HCT116 (cell line): ENCODE measurements at regions not wholly inside any gene's neighbourhood (a gene's known extent, or its start where the extent isn't known, plus 50 kb on each side); places are given as distances from the start of the nearest gene placed in this dataset.

Experiments used
- ATAC-seq: fragments of 200-7000 bp; cut with Tn5 transposase; 2 replicates; pipeline ENCODE4 v1.9.1; 2020; ENCODE audit warnings: mild to moderate bottlenecking, moderate library complexity
- BruUV-seq: library from RNA; stranded (reverse); fragments of 400-500 nt; replicated peaks from 2 replicates; lab custom pipeline; 2021; lab: Mats Ljungman, UMichigan
- CTCF ChIA-PET: fragments of 300-600 bp; sonication (Branson Sonifier 250); formaldehyde crosslinking; loops from one replicate; lab custom pipeline; 2021; ENCODE audit warnings: antibody characterized with exemption; lab: Charles Lee
- POLR2A ChIA-PET: fragments of 300-600, 350-600 bp; sonication (Branson Sonifier 250); formaldehyde crosslinking; loops from one replicate; lab custom pipeline; 2021; ENCODE audit warnings: antibody characterized with exemption; lab: Charles Lee
- RAD21 ChIA-PET, 2 experiments: fragments of 300-600 bp; sonication (Branson Sonifier 250); formaldehyde crosslinking; loops; one replicate each; lab custom pipeline; 2023; ENCODE audit warnings: low total read pairs in 2 of 2; ENCODE audit not compliant: uncharacterized antibody in 2 of 2, unreplicated experiment in 2 of 2, low non-redundant PET in 1 of 2; lab: Charles Lee
- DNase-seq: peaks from one replicate; pipeline ENCODE4 v3.0.0-alpha.2; 2010; ENCODE audit warnings: low read depth, low spot score
- H2AFZ ChIP-seq: fragments of 200-600 bp; shearing (Covaris generic), sonication (generic); 2 replicates; pipeline ENCODE4 v1.6.1; 2017; ENCODE audit warnings: low read depth, mixed run types, mixed read lengths, antibody characterized with exemption, low read length; ENCODE audit not compliant: poor library complexity, severe bottlenecking
- H3K27ac ChIP-seq: 2 replicates; pipeline ENCODE4 v1.5.1; 2012; ENCODE audit warnings: low read depth, low read length
- H3K27me3 ChIP-seq: fragments of 200-600 bp; sonication (generic); 2 replicates; pipeline ENCODE4 v1.6.1; 2016; ENCODE audit warnings: mixed run types, low read length, mixed read lengths; ENCODE audit not compliant: insufficient read depth
- H3K36me3 ChIP-seq, 2 experiments: fragments of 200-500 bp in 1 of 2; fragments of 200-600 bp in 1 of 2; sonication (Bioruptor generic) in 1 of 2; sonication (generic) in 1 of 2; 2 replicates each; pipeline versions ENCODE4 v1.5.1 to v1.6.1; 2014 to 2016; ENCODE audit warnings: low read length in 2 of 2, inconsistent platforms in 1 of 2, mixed read lengths in 1 of 2, mixed run types in 1 of 2; ENCODE audit not compliant: insufficient read depth in 2 of 2, control insufficient read depth in 1 of 2
- H3K4me1 ChIP-seq, 2 experiments: fragments of 200-600 bp in 1 of 2; sonication (generic) in 1 of 2; 2 replicates each; pipeline versions ENCODE4 v1.5.1 to v1.6.1; 2012 to 2017; ENCODE audit warnings: low read length in 2 of 2, inconsistent platforms in 1 of 2, mild to moderate bottlenecking in 1 of 2, mixed read lengths in 1 of 2, mixed run types in 1 of 2, moderate library complexity in 1 of 2; ENCODE audit not compliant: insufficient read depth in 2 of 2, control insufficient read depth in 1 of 2
- H3K4me2 ChIP-seq: fragments of 200-600 bp; sonication (generic); 2 replicates; pipeline ENCODE4 v1.6.1; 2017; ENCODE audit warnings: mixed run types, low read length, mixed read lengths
- H3K4me3 ChIP-seq, 2 experiments: fragments of 200-600 bp in 1 of 2; sonication (generic) in 1 of 2; replicated peaks in 1 of 2; 2 replicates each; pipeline ENCODE4 v1.5.1; 2011 to 2016; ENCODE audit warnings: low read length in 2 of 2, control low read depth in 1 of 2, low read depth in 1 of 2, mild to moderate bottlenecking in 1 of 2, mixed read lengths in 1 of 2, mixed run types in 1 of 2
- H3K79me2 ChIP-seq: fragments of 200-600 bp; sonication (generic); 2 replicates; pipeline ENCODE4 v1.6.1; 2017; ENCODE audit warnings: mild to moderate bottlenecking, mixed run types, low read length, moderate library complexity, mixed read lengths; ENCODE audit not compliant: insufficient read depth
- H3K9ac ChIP-seq: fragments of 200-600 bp; sonication (generic); 2 replicates; pipeline ENCODE4 v1.6.1; 2016; ENCODE audit warnings: low read length, mixed read lengths
- H3K9me2 ChIP-seq: fragments of 200-600 bp; sonication (generic), shearing (Covaris generic); 2 replicates; pipeline ENCODE4 v1.6.1; 2017; ENCODE audit warnings: mixed run types, mild to moderate bottlenecking, moderate library complexity; ENCODE audit not compliant: insufficient read depth
- H3K9me3 ChIP-seq, 2 experiments: fragments of 200-500 bp in 1 of 2; fragments of 200-600 bp in 1 of 2; sonication (Bioruptor generic) in 1 of 2; sonication (generic) in 1 of 2; 2 replicates each; pipeline ENCODE4 v1.6.1; 2014 to 2017; ENCODE audit warnings: low read length in 2 of 2, mixed read lengths in 2 of 2, inconsistent platforms in 1 of 2, low read depth in 1 of 2, mild to moderate bottlenecking in 1 of 2, mixed run types in 1 of 2, moderate library complexity in 1 of 2; ENCODE audit not compliant: control insufficient read depth in 1 of 2, insufficient read depth in 1 of 2
- H4K20me1 ChIP-seq: fragments of 200-600 bp; sonication (generic), shearing (Covaris generic); 2 replicates; pipeline ENCODE4 v1.6.1; 2017; ENCODE audit warnings: mixed run types, mild to moderate bottlenecking, moderate library complexity; ENCODE audit not compliant: insufficient read depth
- CBX3 ChIP-seq: IDR thresholded peaks from 2 replicates; pipeline ENCODE4 v1.6.1; 2012; ENCODE audit warnings: low read depth
- CEBPB ChIP-seq: IDR thresholded peaks from 2 replicates; pipeline ENCODE4 v1.6.1; 2012; ENCODE audit warnings: low read depth
- EGR1 ChIP-seq: IDR thresholded peaks from 2 replicates; pipeline ENCODE4 v1.6.1; 2012; ENCODE audit warnings: low read depth
- ELF1 ChIP-seq: IDR thresholded peaks from 2 replicates; pipeline ENCODE4 v1.6.1; 2012; ENCODE audit warnings: low read depth, borderline replicate concordance
- EZH2 ChIP-seq: fragments of 200-600 bp; sonication (generic); IDR thresholded peaks from 2 replicates; pipeline ENCODE4 v1.6.1; 2017; ENCODE audit warnings: antibody characterized with exemption, mixed run types
- EZH2phosphoT487 ChIP-seq: fragments of 200-600 bp; IDR thresholded peaks from 2 replicates; pipeline ENCODE4 v1.6.1; 2018; ENCODE audit warnings: antibody characterized with exemption, borderline replicate concordance
- JUND ChIP-seq: IDR thresholded peaks from 2 replicates; pipeline ENCODE4 v1.6.1; 2012
- RAD21 ChIP-seq: IDR thresholded peaks from 2 replicates; pipeline ENCODE4 v1.6.1; 2012; ENCODE audit warnings: low read depth, mild to moderate bottlenecking
- REST ChIP-seq: IDR thresholded peaks from 2 replicates; pipeline ENCODE4 v1.6.1; 2012; ENCODE audit warnings: low read depth
- SIN3A ChIP-seq: IDR thresholded peaks from 2 replicates; pipeline ENCODE4 v1.6.1; 2012; ENCODE audit warnings: low read depth
- SP1 ChIP-seq: IDR thresholded peaks from 2 replicates; pipeline ENCODE4 v1.6.1; 2012; ENCODE audit warnings: low read depth
- ZBTB33 ChIP-seq: IDR thresholded peaks from 2 replicates; pipeline ENCODE4 v1.6.1; 2011; ENCODE audit warnings: mild to moderate bottlenecking, low read length, moderate library complexity; ENCODE audit not compliant: insufficient replicate concordance; ENCODE audit errors: extremely low read depth
- ZFX ChIP-seq: fragments of 450-650 bp; IDR thresholded peaks from 2 replicates; pipeline ENCODE4 v1.6.1; 2017
- intact Hi-C: fragments of 100-400 bp; cut with micrococcal nuclease; formaldehyde crosslinking; loops from 2 replicates; pipeline ENCODE4 v1.10.0; 2022
- TF ChIP-seq, protein P1 (sequence below): IDR thresholded peaks from 2 replicates; pipeline ENCODE4 v1.6.1; 2012

DNA sequence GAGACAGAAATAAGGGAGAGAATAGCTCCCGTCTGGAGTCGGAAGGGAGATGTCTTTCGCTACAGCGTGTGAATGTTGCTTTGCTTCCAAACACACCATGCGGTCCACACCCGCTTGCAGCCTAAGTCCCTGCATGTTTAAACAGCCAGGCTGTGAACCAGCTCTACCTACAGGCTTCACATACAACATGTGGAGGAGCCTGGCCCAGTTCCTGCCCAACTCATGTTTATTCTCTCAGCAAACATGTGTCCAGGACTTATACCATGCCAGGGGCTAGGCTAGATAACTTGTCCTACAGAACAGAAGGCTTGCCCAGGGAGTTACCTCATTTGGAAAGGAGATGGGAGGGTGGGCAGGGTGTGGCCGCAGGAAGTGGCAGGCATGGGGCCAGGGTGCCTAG is 181.5 kb downstream of the FOXO1 start (continued):
- no peak for TF ChIP-seq CBX3
- TF ChIP-seq, all 23 proteins: peak for 0

DNA sequence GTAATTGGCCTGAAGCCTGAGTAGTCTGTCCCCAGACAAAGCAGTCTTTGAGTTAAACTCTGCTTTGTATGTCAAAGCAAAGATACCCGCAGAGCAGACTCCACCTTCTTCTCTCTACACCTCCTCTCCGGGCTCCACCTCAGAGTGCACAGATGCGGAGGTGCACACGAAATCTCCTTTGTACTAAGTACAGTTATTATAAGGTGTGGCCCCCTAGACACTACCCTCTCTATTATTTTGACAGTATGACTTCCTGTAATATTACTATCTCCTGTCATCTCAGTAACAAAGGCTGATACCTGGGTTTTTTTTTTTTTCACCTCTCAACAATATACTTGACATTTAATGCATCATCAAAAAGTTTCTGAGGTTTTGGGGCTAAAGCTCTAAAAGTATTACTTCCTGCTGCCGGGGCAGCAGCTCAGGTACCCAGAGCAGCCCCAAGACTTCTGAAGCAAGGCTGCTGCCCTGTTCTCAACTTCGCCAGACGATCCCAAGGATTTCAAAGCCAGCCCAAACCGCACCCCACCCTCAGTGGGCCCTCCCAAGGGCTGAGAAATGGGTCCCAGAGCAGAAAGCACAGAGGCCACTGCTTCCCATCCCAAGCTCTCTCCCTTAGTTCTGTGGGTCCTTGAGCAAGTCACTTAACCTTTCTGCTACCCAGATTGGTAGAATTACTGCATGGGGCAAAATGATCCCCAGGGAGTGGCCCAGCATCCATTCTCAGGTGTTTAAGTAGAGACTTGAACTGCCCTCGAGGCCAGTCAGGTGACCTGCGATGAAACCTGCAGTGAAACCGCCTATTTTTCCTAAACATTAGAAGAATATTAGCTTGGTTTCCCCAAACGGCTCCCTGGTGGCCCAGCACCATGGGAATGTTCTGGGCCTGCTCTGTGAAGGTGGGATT is 180.6 kb downstream of the FOXO1 start:
- H3K27me3 ChIP-seq, result no peaks in the 10 kb centered on the region
- H2AFZ ChIP-seq, result no peak overlapping the region
- TF ChIP-seq EZH2phosphoT487 (no peak), ELF1 (no peak), EZH2 (no peak), REST (no peak), JUND (no peak), EGR1 (no peak), SP1 (no peak), ZBTB33 (no peak), ZFX (no peak), SIN3A (no peak), CEBPB (no peak), RAD21 (no peak)
- TF ChIP-seq, protein P1, sequence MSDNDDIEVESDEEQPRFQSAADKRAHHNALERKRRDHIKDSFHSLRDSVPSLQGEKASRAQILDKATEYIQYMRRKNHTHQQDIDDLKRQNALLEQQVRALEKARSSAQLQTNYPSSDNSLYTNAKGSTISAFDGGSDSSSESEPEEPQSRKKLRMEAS, result no peak
- no peak overlapping the region for H3K4me2 ChIP-seq
- POLR2A ChIA-PET, result no interaction called here
- CTCF ChIA-PET, result no interaction called here
- no peaks in the 10 kb centered on the region for H4K20me1 ChIP-seq
- H3K9me2 ChIP-seq, result no peaks in the 10 kb centered on the region
- H3K79me2 ChIP-seq, result no peaks in the 10 kb centered on the region
- DNase-seq (no peak), ATAC-seq (no peak)
- no TSS peak for BruUV-seq
- no peaks in the 10 kb centered on the region for H3K9me3 ChIP-seq
- no peak overlapping the region for H3K27ac ChIP-seq
- no peak overlapping the region for H3K9ac ChIP-seq
- intact Hi-C loops, result no loop called here
- H3K4me3 ChIP-seq, result no peak overlapping the region
- H3K36me3 ChIP-seq, result no peaks in the 10 kb centered on the region
- RAD21 ChIA-PET, result no interaction called here
- H3K4me1 ChIP-seq, result peaks cover 0 to 12% of the 10 kb centered on the region in 2 experiments; a peak in 1 of 4 replicates
